Caco-2 (cell line): ENCODE measurements at regions not wholly inside any gene's neighbourhood (a gene's known extent, or its start where the extent isn't known, plus 50 kb on each side); places are given as distances from the start of the nearest gene placed in this dataset.

Experiments
- BruUV-seq: library from RNA; stranded (reverse); fragments of 400-500 nt; replicated peaks from 2 replicates; lab custom pipeline; 2021; lab: Mats Ljungman, UMichigan
- CTCF ChIA-PET: fragments of 300-600 bp; sonication (Branson Sonifier 250); formaldehyde crosslinking; loops from one replicate; lab custom pipeline; 2022; ENCODE audit warnings: antibody characterized with exemption; lab: Charles Lee
- POLR2A ChIA-PET: fragments of 300-600 bp; sonication (Branson Sonifier 250); formaldehyde crosslinking; loops from one replicate; lab custom pipeline; 2022; ENCODE audit warnings: antibody characterized with exemption; lab: Charles Lee
- DNase-seq, 2 experiments: peaks; one replicate each; pipeline versions ENCODE4 v3.0.0 to v3.0.0-alpha.2; 2020 to 2022
- H3K27me3 ChIP-seq: replicated peaks from 2 replicates; pipeline ENCODE4 v1.6.0; 2011; ENCODE audit warnings: low read length; ENCODE audit not compliant: control insufficient read depth, insufficient read depth
- H3K36me3 ChIP-seq: 2 replicates; pipeline ENCODE4 v1.5.1; 2011; ENCODE audit warnings: low read length; ENCODE audit not compliant: control insufficient read depth, insufficient read depth
- H3K4me1 ChIP-seq: fragments of 250-450 bp; sonication (Bioruptor Pico); 2 replicates; pipeline ENCODE4 v1.5.1; 2020; ENCODE audit warnings: mild to moderate bottlenecking
- H3K4me3 ChIP-seq: 2 replicates; pipeline ENCODE4 v1.5.1; 2011; ENCODE audit warnings: low read depth, mild to moderate bottlenecking, control low read depth, low read length
- H3K9me3 ChIP-seq: fragments of 250-450 bp; sonication (Bioruptor Pico); 2 replicates; pipeline ENCODE4 v1.5.1; 2020; ENCODE audit warnings: mild to moderate bottlenecking, moderate library complexity
- H3K27ac Mint-ChIP-seq: one replicate; pipeline ENCODE4 v1.8.0; 2022; ENCODE audit warnings: mixed read lengths; ENCODE audit not compliant: unreplicated experiment
- H3K27me3 Mint-ChIP-seq: one replicate; pipeline ENCODE4 v1.8.0; 2022; ENCODE audit warnings: mixed read lengths; ENCODE audit not compliant: insufficient read depth, unreplicated experiment
- H3K36me3 Mint-ChIP-seq: one replicate; pipeline ENCODE4 v1.8.0; 2022; ENCODE audit warnings: mild to moderate bottlenecking, mixed read lengths; ENCODE audit not compliant: insufficient read depth, unreplicated experiment
- H3K4me1 Mint-ChIP-seq: one replicate; pipeline ENCODE4 v1.8.0; 2022; ENCODE audit warnings: low read depth, mixed read lengths; ENCODE audit not compliant: unreplicated experiment
- H3K4me3 Mint-ChIP-seq: one replicate; pipeline ENCODE4 v1.8.0; 2022; ENCODE audit warnings: mild to moderate bottlenecking, moderate library complexity, mixed read lengths; ENCODE audit not compliant: unreplicated experiment
- H3K9me3 Mint-ChIP-seq: one replicate; pipeline ENCODE4 v1.8.0; 2022; ENCODE audit warnings: mixed read lengths; ENCODE audit not compliant: unreplicated experiment
- intact Hi-C: fragments of 100-400 bp; cut with micrococcal nuclease; formaldehyde crosslinking; loops from one replicate; pipeline ENCODE4 v1.10.0; 2022; ENCODE audit not compliant: unreplicated experiment
- TF ChIP-seq, protein P1 (sequence below), 2 experiments: fragments of 200-600 bp in 1 of 2; IDR thresholded peaks; 1 replicate in 1 of 2; 2 replicates in 1 of 2; pipeline versions ENCODE4 v1.5.1 to v1.8.0; 2011 to 2022; ENCODE audit warnings: antibody characterized with exemption in 1 of 2, control low read depth in 1 of 2, inconsistent platforms in 1 of 2, low read depth in 1 of 2, low read length in 1 of 2, mild to moderate bottlenecking in 1 of 2, moderate library complexity in 1 of 2; ENCODE audit not compliant: insufficient read depth in 1 of 2, severe bottlenecking in 1 of 2, unreplicated experiment in 1 of 2

- peaks cover 4% of the 10 kb centered on the region for H3K9me3 ChIP-seq
- H3K4me1 ChIP-seq = peaks cover 14% of the 10 kb centered on the region
- intact Hi-C loops = loop anchor here (1.0 kb wide), 1 partner anchor 51 kb away; no protein-coding TSS in a partner anchor
- Mint-ChIP-seq H3K27me3 (no peaks in the 10 kb centered on the region), H3K4me3 (no peak overlapping the region), H3K27ac (no peak overlapping the region), H3K36me3 (no peaks in the 10 kb centered on the region), H3K4me1 (peaks cover 8% of the 10 kb centered on the region), H3K9me3 (no peaks in the 10 kb centered on the region)
- H3K27me3 ChIP-seq = no peaks in the 10 kb centered on the region
- H3K4me3 ChIP-seq = no peak overlapping the region
- DNase-seq = no peak
- TF ChIP-seq, protein P1, sequence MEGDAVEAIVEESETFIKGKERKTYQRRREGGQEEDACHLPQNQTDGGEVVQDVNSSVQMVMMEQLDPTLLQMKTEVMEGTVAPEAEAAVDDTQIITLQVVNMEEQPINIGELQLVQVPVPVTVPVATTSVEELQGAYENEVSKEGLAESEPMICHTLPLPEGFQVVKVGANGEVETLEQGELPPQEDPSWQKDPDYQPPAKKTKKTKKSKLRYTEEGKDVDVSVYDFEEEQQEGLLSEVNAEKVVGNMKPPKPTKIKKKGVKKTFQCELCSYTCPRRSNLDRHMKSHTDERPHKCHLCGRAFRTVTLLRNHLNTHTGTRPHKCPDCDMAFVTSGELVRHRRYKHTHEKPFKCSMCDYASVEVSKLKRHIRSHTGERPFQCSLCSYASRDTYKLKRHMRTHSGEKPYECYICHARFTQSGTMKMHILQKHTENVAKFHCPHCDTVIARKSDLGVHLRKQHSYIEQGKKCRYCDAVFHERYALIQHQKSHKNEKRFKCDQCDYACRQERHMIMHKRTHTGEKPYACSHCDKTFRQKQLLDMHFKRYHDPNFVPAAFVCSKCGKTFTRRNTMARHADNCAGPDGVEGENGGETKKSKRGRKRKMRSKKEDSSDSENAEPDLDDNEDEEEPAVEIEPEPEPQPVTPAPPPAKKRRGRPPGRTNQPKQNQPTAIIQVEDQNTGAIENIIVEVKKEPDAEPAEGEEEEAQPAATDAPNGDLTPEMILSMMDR (IDR thresholded peaks at IDR 0.05; ENCODE audit: insufficient read depth in 1 of 2, low read depth in 1 of 2, low read length in 1 of 2, severe bottlenecking in 1 of 2, unreplicated experiment in 1 of 2) = no peak
- POLR2A ChIA-PET = no interaction called here
- CTCF ChIA-PET = no interaction called here
- BruUV-seq = no TSS peak
- H3K36me3 ChIP-seq = no peaks in the 10 kb centered on the region
Measured at GRCh38 chr4:114512595-114513295, 85.9 kb upstream of the UGT8 start.

DNA sequence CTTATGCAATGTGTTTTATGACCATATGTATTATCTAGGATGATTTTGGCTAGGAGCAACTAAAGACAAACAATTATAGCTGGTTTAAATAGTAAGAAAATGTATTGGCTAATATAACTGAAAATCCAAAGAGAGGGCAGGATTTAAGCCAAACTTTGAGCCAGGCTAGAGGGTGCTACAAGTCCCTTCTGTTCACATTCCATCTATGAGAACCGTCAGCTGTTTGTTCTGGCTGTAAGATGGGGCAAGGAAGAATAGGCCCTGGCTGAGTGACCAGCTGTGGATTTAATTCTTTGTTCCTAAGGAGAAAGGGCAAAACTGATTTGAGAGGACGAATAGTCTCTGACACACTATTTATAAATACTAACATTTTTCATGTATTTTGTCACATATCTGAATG is 79.2 kb upstream of the UGT8 start:
- no peaks in the 10 kb centered on the region for H3K27me3 Mint-ChIP-seq
- no peaks in the 10 kb centered on the region for H3K36me3 Mint-ChIP-seq
- CTCF ChIA-PET = no interaction called here
- TF ChIP-seq, protein P1 (IDR thresholded peaks at IDR 0.05; ENCODE audit: insufficient read depth in 1 of 2, low read depth in 1 of 2, low read length in 1 of 2, severe bottlenecking in 1 of 2, unreplicated experiment in 1 of 2) = no peak
- no peak for DNase-seq
- BruUV-seq = no TSS peak
- H3K4me3 ChIP-seq = no peak overlapping the region
- H3K4me3 Mint-ChIP-seq = no peak overlapping the region
- H3K9me3 Mint-ChIP-seq = no peaks in the 10 kb centered on the region
- intact Hi-C loops = no loop called here
- H3K36me3 ChIP-seq = no peaks in the 10 kb centered on the region
- no peaks in the 10 kb centered on the region for H3K4me1 ChIP-seq
- peaks cover 7% of the 10 kb centered on the region; the same call in 1 of the 2 replicates for H3K9me3 ChIP-seq
- no peaks in the 10 kb centered on the region for H3K4me1 Mint-ChIP-seq
- no peak overlapping the region for H3K27ac Mint-ChIP-seq
- POLR2A ChIA-PET = no interaction called here
- H3K27me3 ChIP-seq = no peaks in the 10 kb centered on the region

DNA sequence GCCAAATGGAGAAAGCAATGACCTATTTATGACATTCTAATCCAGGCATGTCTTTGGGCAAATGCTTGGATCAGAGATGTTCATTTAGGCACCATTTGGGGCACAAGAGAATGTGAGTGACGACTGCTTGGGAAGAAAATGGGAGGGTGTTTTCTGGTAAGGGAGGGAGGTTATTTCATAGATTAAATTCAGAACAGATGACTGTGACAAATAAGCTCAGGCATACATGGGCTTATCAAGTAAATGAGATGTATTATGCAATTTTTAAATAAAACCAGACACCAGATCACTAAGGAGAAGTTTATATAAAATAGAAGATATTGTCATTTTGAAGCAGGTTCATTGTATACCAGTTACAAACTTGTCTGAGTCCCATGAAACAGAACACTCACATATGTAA is 71.4 kb upstream of the UGT8 start:
- Mint-ChIP-seq H3K4me3 (no peak overlapping the region), H3K36me3 (no peaks in the 10 kb centered on the region), H3K27ac (no peak overlapping the region), H3K9me3 (peaks cover 10% of the 10 kb centered on the region), H3K4me1 (no peaks in the 10 kb centered on the region), H3K27me3 (no peaks in the 10 kb centered on the region)
- H3K4me3 ChIP-seq = no peak overlapping the region
- TF ChIP-seq, protein P1 (IDR thresholded peaks at IDR 0.05; ENCODE audit: insufficient read depth in 1 of 2, low read depth in 1 of 2, low read length in 1 of 2, severe bottlenecking in 1 of 2, unreplicated experiment in 1 of 2) = no peak
- no TSS peak for BruUV-seq
- intact Hi-C loops = no loop called here
- no peaks in the 10 kb centered on the region for H3K27me3 ChIP-seq
- ChIA-PET POLR2A (no interaction called here), CTCF (no interaction called here)
- no peaks in the 10 kb centered on the region for H3K36me3 ChIP-seq
- no peaks in the 10 kb centered on the region for H3K4me1 ChIP-seq
- DNase-seq = no peak
- no peaks in the 10 kb centered on the region for H3K9me3 ChIP-seq
